Thoracic aorta (tissue), 2 donors: ENCODE measurements at regions not wholly inside any gene's neighbourhood (a gene's known extent, or its start where the extent isn't known, plus 50 kb on each side); places are given as distances from the start of the nearest gene placed in this dataset.

Experiments used
- ATAC-seq: fragments of 150-250 bp; one replicate; pipeline ENCODE4 v1.8.0; 2017; ENCODE audit warnings: low read depth; ENCODE audit not compliant: insufficient number of reproducible peaks, low FRiP score
- DNase-seq: peaks from one replicate; pipeline ENCODE4 v3.0.0-alpha.2; 2020; ENCODE audit warnings: low spot score
- H3K27ac ChIP-seq, 2 donors: fragments of 200-600 bp; sonication (generic); 1 replicate in 1 of 2; 2 replicates in 1 of 2; pipeline ENCODE4 v1.5.1; 2016; ENCODE audit warnings: mild to moderate bottlenecking in 2 of 2, moderate library complexity in 2 of 2
- H3K27me3 ChIP-seq: fragments of 200-600 bp; sonication (generic); replicated peaks from 2 replicates; pipeline ENCODE4 v1.6.0; 2016; ENCODE audit warnings: mild to moderate bottlenecking; ENCODE audit not compliant: insufficient read depth
- H3K36me3 ChIP-seq: fragments of 200-600 bp; sonication (generic); one replicate; pipeline ENCODE4 v1.5.1; 2016
- H3K4me1 ChIP-seq, 2 donors: fragments of 200-600 bp; sonication (generic); 1 replicate in 1 of 2; 2 replicates in 1 of 2; pipeline versions ENCODE4 v1.5.1 to v1.6.0; 2016; ENCODE audit warnings: low read depth in 2 of 2, mild to moderate bottlenecking in 1 of 2; ENCODE audit not compliant: control insufficient read depth in 1 of 2
- H3K4me3 ChIP-seq: fragments of 200-600 bp; sonication (generic); 2 replicates; pipeline ENCODE4 v1.5.1; 2016; ENCODE audit warnings: mild to moderate bottlenecking
- H3K9me3 ChIP-seq: fragments of 200-600 bp; sonication (generic); 2 replicates; pipeline ENCODE4 v1.5.1; 2016
- CTCF ChIP-seq: fragments of 200-600 bp; sonication (generic); IDR thresholded peaks from one replicate; pipeline ENCODE4 v1.5.1; 2019; ENCODE audit warnings: antibody characterized with exemption

GRCh38 chr3:151630035-151630434 is 103.7 kb upstream of the AADACL2 start:
- ATAC-seq: no peak
- no peak for TF ChIP-seq CTCF
- H3K27me3 ChIP-seq: no peaks in the 10 kb centered on the region
- no peak overlapping the region for H3K27ac ChIP-seq
- H3K36me3 ChIP-seq: no peaks in the 10 kb centered on the region
- no peaks in the 10 kb centered on the region for H3K9me3 ChIP-seq
- H3K4me3 ChIP-seq: no peak overlapping the region
- H3K4me1 ChIP-seq: peaks cover 8 to 35% of the 10 kb centered on the region in 2 donors
- DNase-seq: no peak

- TF ChIP-seq CTCF: no peak
- Histone ChIP-seq H3K4me3 (no peak overlapping the region), H3K27me3 (no peaks in the 10 kb centered on the region), H3K9me3 (no peaks in the 10 kb centered on the region), H3K36me3 (no peaks in the 10 kb centered on the region), H3K4me1 (peaks cover 3 to 8% of the 10 kb centered on the region in 2 donors), H3K27ac (no peak overlapping the region)
- ATAC-seq (no peak), DNase-seq (no peak)
Observed at GRCh38 chr3:151625586-151625985, 108.1 kb upstream of the AADACL2 start.

GRCh38 chr3:151625086-151625485 is 108.6 kb upstream of the AADACL2 start:
- Histone ChIP-seq H3K9me3 (no peaks in the 10 kb centered on the region), H3K27ac (no peak overlapping the region), H3K36me3 (no peaks in the 10 kb centered on the region), H3K4me1 (peaks cover 3 to 5% of the 10 kb centered on the region in 2 donors), H3K4me3 (no peak overlapping the region), H3K27me3 (no peaks in the 10 kb centered on the region)
- TF ChIP-seq CTCF: no peak
- ATAC-seq: no peak
- no peak for DNase-seq

- TF ChIP-seq CTCF: no peak
Observed at GRCh38 chr3:151620071-151620470, 113.7 kb upstream of the AADACL2 start.

GRCh38 chr3:151615464-151615863 is 118.3 kb upstream of the AADACL2 start:
- TF ChIP-seq CTCF: no peak
- H3K27ac ChIP-seq: no peak overlapping the region
- no peak for ATAC-seq
- peaks cover 6 to 20% of the 10 kb centered on the region in 2 donors for H3K4me1 ChIP-seq
- no peak overlapping the region for H3K4me3 ChIP-seq
- DNase-seq: no peak
- H3K27me3 ChIP-seq: no peaks in the 10 kb centered on the region
- peaks cover 2% of the 10 kb centered on the region for H3K9me3 ChIP-seq
- no peaks in the 10 kb centered on the region for H3K36me3 ChIP-seq

More at GRCh38 chr3:151620071-151620470, 113.7 kb upstream of the AADACL2 start:
- Histone ChIP-seq H3K4me3 (no peak overlapping the region), H3K4me1 (peaks cover 0 to 6% of the 10 kb centered on the region in 2 donors), H3K27ac (no peak overlapping the region), H3K9me3 (no peaks in the 10 kb centered on the region), H3K27me3 (no peaks in the 10 kb centered on the region), H3K36me3 (no peaks in the 10 kb centered on the region)
- no peak for DNase-seq
- ATAC-seq: no peak
